CD14-positive monocyte (primary cell): ENCODE measurements at regions not wholly inside any gene's neighbourhood (a gene's known extent, or its start where the extent isn't known, plus 50 kb on each side); places are given as distances from the start of the nearest gene placed in this dataset.

Experiments
- DNase-seq, 3 donors: peaks; one replicate each; pipeline ENCODE4 v3.0.0-alpha.2; 2011 to 2022
- H2AFZ ChIP-seq: 2 replicates; pipeline ENCODE4 v1.6.0; 2012; ENCODE audit warnings: mild to moderate bottlenecking, low read depth, low read length, inconsistent platforms; ENCODE audit not compliant: insufficient read depth, poor library complexity, severe bottlenecking
- H3K27ac ChIP-seq, 2 donors: 1 replicate in 1 of 2; 2 replicates in 1 of 2; pipeline ENCODE4 v1.5.1; 2012 to 2013; ENCODE audit warnings: low read length in 2 of 2, control low read depth in 1 of 2, inconsistent platforms in 1 of 2, low read depth in 1 of 2, mild to moderate bottlenecking in 1 of 2
- H3K27me3 ChIP-seq, 2 donors: one replicate each; pipeline versions ENCODE4 v1.6.0 to v1.6.1; 2011 to 2013; ENCODE audit warnings: low read length in 2 of 2; ENCODE audit not compliant: control insufficient read depth in 2 of 2, insufficient read depth in 2 of 2
- H3K36me3 ChIP-seq, 2 donors: replicated peaks in 1 of 2; 1 replicate in 1 of 2; 2 replicates in 1 of 2; pipeline versions ENCODE4 v1.5.1 to v1.6.1; 2012 to 2013; ENCODE audit warnings: low read length in 2 of 2, control low read depth in 1 of 2, inconsistent platforms in 1 of 2, mild to moderate bottlenecking in 1 of 2; ENCODE audit not compliant: insufficient read depth in 2 of 2, control insufficient read depth in 1 of 2
- H3K4me1 ChIP-seq, 2 donors: 1 replicate in 1 of 2; 2 replicates in 1 of 2; pipeline versions ENCODE4 v1.5.1 to v1.6.1; 2012 to 2013; ENCODE audit warnings: low read length in 2 of 2, control low read depth in 1 of 2, inconsistent platforms in 1 of 2, mild to moderate bottlenecking in 1 of 2, moderate library complexity in 1 of 2; ENCODE audit not compliant: insufficient read depth in 2 of 2, control insufficient read depth in 1 of 2
- H3K4me2 ChIP-seq: replicated peaks from 2 replicates; pipeline ENCODE3; 2012; ENCODE audit warnings: low read length, moderate library complexity, mild to moderate bottlenecking; ENCODE audit not compliant: poor library complexity, severe bottlenecking; ENCODE audit errors: extremely low read depth
- H3K4me3 ChIP-seq, 3 experiments: fragments of 200-600 bp in 1 of 3; sonication (generic) in 1 of 3; replicated peaks in 1 of 3; 1 replicate in 2 of 3; 2 replicates in 1 of 3; pipeline ENCODE4 v1.5.1; 2011 to 2013; ENCODE audit warnings: low read length in 3 of 3, mild to moderate bottlenecking in 3 of 3, control low read depth in 2 of 3, low read depth in 2 of 3, inconsistent platforms in 1 of 3, moderate library complexity in 1 of 3
- H3K79me2 ChIP-seq: 2 replicates; pipeline ENCODE4 v1.6.0; 2012; ENCODE audit warnings: mild to moderate bottlenecking, control low read depth, inconsistent platforms, low read length, moderate library complexity; ENCODE audit not compliant: insufficient read depth
- H3K9ac ChIP-seq: 2 replicates; pipeline ENCODE4 v1.6.0; 2017; ENCODE audit warnings: low read length, mild to moderate bottlenecking; ENCODE audit not compliant: insufficient read depth, poor library complexity, severe bottlenecking
- H3K9me3 ChIP-seq, 2 donors: replicated peaks in 1 of 2; 1 replicate in 1 of 2; 2 replicates in 1 of 2; pipeline versions ENCODE4 v1.5.1 to v1.6.1; 2012 to 2013; ENCODE audit warnings: low read length in 2 of 2, control low read depth in 1 of 2; ENCODE audit not compliant: control insufficient read depth in 1 of 2, insufficient read depth in 1 of 2
- H4K20me1 ChIP-seq: 2 replicates; pipeline ENCODE4 v1.6.0; 2012; ENCODE audit warnings: mild to moderate bottlenecking, low read length, control low read depth, moderate library complexity; ENCODE audit not compliant: insufficient read depth
- H3K27ac Mint-ChIP-seq, 7 donors: one replicate each; pipeline ENCODE4 v1.8.0; 2020; ENCODE audit warnings: mild to moderate bottlenecking in 7 of 7, mixed read lengths in 7 of 7, moderate library complexity in 6 of 7, inconsistent platforms in 2 of 7
- H3K27me3 Mint-ChIP-seq, 3 donors: one replicate each; pipeline ENCODE4 v1.8.0; 2021 to 2022; ENCODE audit warnings: low read depth in 3 of 3, mild to moderate bottlenecking in 3 of 3, mixed read lengths in 3 of 3, moderate library complexity in 3 of 3, inconsistent platforms in 1 of 3
- H3K36me3 Mint-ChIP-seq, 2 donors: one replicate each; pipeline ENCODE4 v1.8.0; 2020; ENCODE audit warnings: mixed read lengths in 2 of 2, inconsistent platforms in 1 of 2, mild to moderate bottlenecking in 1 of 2
- H3K4me1 Mint-ChIP-seq: one replicate; pipeline ENCODE4 v1.8.0; 2020; ENCODE audit warnings: mild to moderate bottlenecking, mixed read lengths
- H3K4me3 Mint-ChIP-seq, 2 donors: one replicate each; pipeline ENCODE4 v1.8.0; 2020; ENCODE audit warnings: mild to moderate bottlenecking in 2 of 2, mixed read lengths in 2 of 2, moderate library complexity in 1 of 2
- H3K9me3 Mint-ChIP-seq, 7 donors: one replicate each; pipeline ENCODE4 v1.8.0; 2020 to 2022; ENCODE audit warnings: mixed read lengths in 7 of 7, mild to moderate bottlenecking in 6 of 7, moderate library complexity in 6 of 7, inconsistent platforms in 2 of 7
- CTCF ChIP-seq: fragments of 200-600 bp; IDR thresholded peaks from one replicate; pipeline ENCODE4 v1.8.0; 2022; ENCODE audit warnings: antibody characterized with exemption, mild to moderate bottlenecking
- WGBS: methylation state at CpG from one replicate; pipeline ENCODE4 v1.1.5; 2013; ENCODE audit warnings: missing lambda C conversion rate; ENCODE audit not compliant: insufficient coverage; 5-methylcytosine and 5-hydroxymethylcytosine counted together
- intact Hi-C, 2 donors: fragments of 100-400 bp; cut with micrococcal nuclease; formaldehyde crosslinking; loops; one replicate each; pipeline versions ENCODE4 v1.15.0 to v1.15.1; 2023

GRCh38 chr9:33651125-33651524 is 127.1 kb downstream of the ANKRD18B start:
- H3K4me1 ChIP-seq = no peaks in the 10 kb centered on the region
- H3K27me3 ChIP-seq = peaks cover 0 to 3% of the 10 kb centered on the region in 2 donors
- H3K27me3 Mint-ChIP-seq = peaks cover 5 to 13% (median 10%) of the 10 kb centered on the region in 3 donors
- intact Hi-C loops = no loop called here
- no peaks in the 10 kb centered on the region for H3K36me3 ChIP-seq
- no peak overlapping the region for H3K4me2 ChIP-seq
- H3K9ac ChIP-seq = no peak overlapping the region
- H3K9me3 Mint-ChIP-seq = peaks cover 0 to 2% (median 0%) of the 10 kb centered on the region in 7 donors
- no peaks in the 10 kb centered on the region for H3K79me2 ChIP-seq
- no peaks in the 10 kb centered on the region for H3K4me1 Mint-ChIP-seq
- no peak overlapping the region for H3K4me3 ChIP-seq
- H3K9me3 ChIP-seq = no peaks in the 10 kb centered on the region
- H4K20me1 ChIP-seq = no peaks in the 10 kb centered on the region
- no peak overlapping the region for H2AFZ ChIP-seq
- TF ChIP-seq CTCF = no peak
- no peak overlapping the region for H3K4me3 Mint-ChIP-seq
- DNase-seq = no peak
- 100% methylated on average over 1 of the region's 3 CpGs for WGBS
- H3K27ac Mint-ChIP-seq = no peak overlapping the region
- no peaks in the 10 kb centered on the region for H3K36me3 Mint-ChIP-seq
- no peak overlapping the region for H3K27ac ChIP-seq

- Mint-ChIP-seq H3K27ac (no peak overlapping the region), H3K4me1 (peaks cover 13% of the 10 kb centered on the region), H3K36me3 (no peaks in the 10 kb centered on the region), H3K4me3 (no peak overlapping the region), H3K9me3 (no peaks in the 10 kb centered on the region), H3K27me3 (peaks cover 0 to 6% (median 2%) of the 10 kb centered on the region in 3 donors)
- intact Hi-C loops = no loop called here
- no peak overlapping the region for H2AFZ ChIP-seq
- peaks cover 9 to 10% of the 10 kb centered on the region in 2 donors for H3K4me1 ChIP-seq
- H3K27me3 ChIP-seq = no peaks in the 10 kb centered on the region
- no peak overlapping the region for H3K27ac ChIP-seq
- no CpG with 5 or more reads among the region's 1 CpG for WGBS
- DNase-seq = peak; percentile 27 to 64 (median 45)
- H3K36me3 ChIP-seq = no peaks in the 10 kb centered on the region
- no peak overlapping the region for H3K9ac ChIP-seq
- no peak for TF ChIP-seq CTCF
- no peaks in the 10 kb centered on the region for H4K20me1 ChIP-seq
- H3K79me2 ChIP-seq = no peaks in the 10 kb centered on the region
- H3K9me3 ChIP-seq = no peaks in the 10 kb centered on the region
- H3K4me2 ChIP-seq = no peak overlapping the region
- H3K4me3 ChIP-seq = no peak overlapping the region
These were observed 135.4 kb upstream of the PRSS3 start for GRCh38 chr9:33659921-33660320.
